ENCODE measurements at regions not wholly inside any gene's neighbourhood (a gene's known extent, or its start where the extent isn't known, plus 50 kb on each side); places are given as distances from the start of the nearest gene placed in this dataset.

GRCh38 chr12:85405262-85405661 is 125.2 kb downstream of the ALX1 start:
- Mint-ChIP-seq H3K27me3 (ENCODE audit: low read depth) (peaks cover 71% of the 10 kb centered on the region), H3K4me1 (peaks cover 8% of the 10 kb centered on the region), H3K4me3 (no peak overlapping the region), H3K36me3 (no peaks in the 10 kb centered on the region), H3K27ac (no peak overlapping the region), H3K9me3 (no peaks in the 10 kb centered on the region)
- no peak for ATAC-seq
- no peak for DNase-seq (ENCODE audit: low spot score)
- CTCF ChIA-PET, result no interaction called here
- TF ChIP-seq NFATC4 (CRISPR knock-in tag; IDR thresholded peaks at IDR 0.05) (no peak), ATF1 (CRISPR knock-in tag; IDR thresholded peaks at IDR 0.05) (no peak), ATF3 (CRISPR knock-in tag; conservative IDR thresholded peaks at IDR 0.05) (no peak), PRRX2 (CRISPR knock-in tag; IDR thresholded peaks at IDR 0.05) (no peak), NFYB (CRISPR knock-in tag; conservative IDR thresholded peaks at IDR 0.05; ENCODE audit: low read depth) (no peak), ARID4B (CRISPR knock-in tag; IDR thresholded peaks at IDR 0.05; ENCODE audit: borderline replicate concordance) (no peak), OVOL2 (CRISPR knock-in tag; IDR thresholded peaks at IDR 0.05; ENCODE audit: borderline replicate concordance) (no peak), ZSCAN18 (CRISPR knock-in tag; IDR thresholded peaks at IDR 0.05) (no peak), ZNF138 (CRISPR knock-in tag; conservative IDR thresholded peaks at IDR 0.05) (no peak), SOX15 (CRISPR knock-in tag; IDR thresholded peaks at IDR 0.05) (no peak), KAT7 (CRISPR knock-in tag; IDR thresholded peaks at IDR 0.05; ENCODE audit: borderline replicate concordance) (no peak), ATF6 (CRISPR knock-in tag; IDR thresholded peaks at IDR 0.05) (no peak), ATF2 (CRISPR knock-in tag; IDR thresholded peaks at IDR 0.05; ENCODE audit: borderline replicate concordance, low read depth) (no peak), ZBTB21 (CRISPR knock-in tag; IDR thresholded peaks at IDR 0.05; ENCODE audit: borderline replicate concordance) (no peak), ZNF512 (CRISPR knock-in tag; IDR thresholded peaks at IDR 0.05; ENCODE audit: borderline replicate concordance) (no peak), ZNF317 (CRISPR knock-in tag; IDR thresholded peaks at IDR 0.05; ENCODE audit: borderline replicate concordance, low read depth) (no peak), E2F4 (CRISPR knock-in tag; IDR thresholded peaks at IDR 0.05; ENCODE audit: borderline replicate concordance, low read depth) (no peak), ZNF232 (CRISPR knock-in tag; IDR thresholded peaks at IDR 0.05) (no peak)
- POLR2A ChIA-PET, result no interaction called here

All from WTC11 (cell line).